ENCODE measurements at regions not wholly inside any gene's neighbourhood (a gene's known extent, or its start where the extent isn't known, plus 50 kb on each side); places are given as distances from the start of the nearest gene placed in this dataset.

- TF ChIP-seq CTCF (conservative IDR thresholded peaks at IDR 0.05) (no peak), EZH2 (IDR thresholded peaks at IDR 0.05; ENCODE audit: low read depth) (no peak)
- BruUV-seq (replicated peaks), result no TSS peak
Observed at GRCh38 chr6:142601427-142601826, 299.6 kb downstream of the ADGRG6 start.

GRCh38 chr6:142602972-142603371 lies 301.2 kb downstream of the ADGRG6 start:
- TF ChIP-seq EZH2 (IDR thresholded peaks at IDR 0.05; ENCODE audit: low read depth), result no peak
- no peak for TF ChIP-seq CTCF (conservative IDR thresholded peaks at IDR 0.05)
- Histone ChIP-seq H3K9me2 (ENCODE audit: insufficient read depth) (no peaks in the 10 kb centered on the region), H3K27ac (no peak overlapping the region), H4K20me1 (ENCODE audit: insufficient read depth) (no peaks in the 10 kb centered on the region), H2AFZ (no peak overlapping the region), H3K27me3 (ENCODE audit: insufficient read depth, low read depth) (0 out of 2 replicates have a peak, but pooled peaks cover 4% of the 10 kb centered on the region), H3K9me3 (ENCODE audit: insufficient read depth, low read depth) (no peaks in the 10 kb centered on the region), H3K36me3 (ENCODE audit: low read depth) (no peaks in the 10 kb centered on the region), H3K4me3 (no peak overlapping the region), H3K4me1 (replicated peaks; ENCODE audit: insufficient read depth) (peaks cover 5% of the 10 kb centered on the region), H3K4me2 (no peak overlapping the region), H3F3A (ENCODE audit: insufficient read depth, low read depth) (no peaks in the 10 kb centered on the region), H3K79me2 (ENCODE audit: low read depth) (no peaks in the 10 kb centered on the region)
- BruUV-seq (replicated peaks), result no TSS peak
- POLR2A ChIA-PET (ENCODE audit: unreplicated experiment), result no interaction called here
- CTCF ChIA-PET, result interaction anchor here (0.7 kb wide), 1 partner anchor 895 kb away, joined by 7 read pairs; no protein-coding TSS in a partner anchor
- DNase-seq, result no peak
- intact Hi-C loops (cut with micrococcal nuclease; ENCODE audit: unreplicated experiment), result no loop called here

More at GRCh38 chr6:142601427-142601826, 299.6 kb downstream of the ADGRG6 start:
- Histone ChIP-seq H3F3A (ENCODE audit: insufficient read depth, low read depth) (no peaks in the 10 kb centered on the region), H3K9me3 (ENCODE audit: insufficient read depth, low read depth) (no peaks in the 10 kb centered on the region), H3K27ac (no peak overlapping the region), H3K27me3 (ENCODE audit: insufficient read depth, low read depth) (0 out of 2 replicates have a peak, but pooled peaks cover 4% of the 10 kb centered on the region), H3K36me3 (ENCODE audit: low read depth) (no peaks in the 10 kb centered on the region), H3K4me3 (no peak overlapping the region), H3K4me2 (no peak overlapping the region), H4K20me1 (ENCODE audit: insufficient read depth) (no peaks in the 10 kb centered on the region), H3K79me2 (ENCODE audit: low read depth) (no peaks in the 10 kb centered on the region), H3K9me2 (ENCODE audit: insufficient read depth) (no peaks in the 10 kb centered on the region), H2AFZ (no peak overlapping the region), H3K4me1 (replicated peaks; ENCODE audit: insufficient read depth) (peaks cover 5% of the 10 kb centered on the region)
- ChIA-PET CTCF (no interaction called here), POLR2A (ENCODE audit: unreplicated experiment) (no interaction called here)
- no peak for DNase-seq
- intact Hi-C loops (cut with micrococcal nuclease; ENCODE audit: unreplicated experiment), result no loop called here

- no peaks in the 10 kb centered on the region for H4K20me1 ChIP-seq (ENCODE audit: insufficient read depth)
- ChIA-PET POLR2A (ENCODE audit: unreplicated experiment) (no interaction called here), CTCF (no interaction called here)
- H3K4me1 ChIP-seq (replicated peaks; ENCODE audit: insufficient read depth), result peaks cover 5% of the 10 kb centered on the region
- H3K27ac ChIP-seq, result no peak overlapping the region
- TF ChIP-seq EZH2 (IDR thresholded peaks at IDR 0.05; ENCODE audit: low read depth) (no peak), CTCF (conservative IDR thresholded peaks at IDR 0.05) (no peak)
- no peaks in the 10 kb centered on the region for H3K36me3 ChIP-seq (ENCODE audit: low read depth)
- H3K9me3 ChIP-seq (ENCODE audit: insufficient read depth, low read depth), result no peaks in the 10 kb centered on the region
- peak overlapping the region; percentile 70; the same call in 1 of the 2 replicates for H2AFZ ChIP-seq
- no peaks in the 10 kb centered on the region for H3K79me2 ChIP-seq (ENCODE audit: low read depth)
- DNase-seq, result no peak
- no peaks in the 10 kb centered on the region for H3F3A ChIP-seq (ENCODE audit: insufficient read depth, low read depth)
- BruUV-seq (replicated peaks), result no TSS peak
- H3K4me2 ChIP-seq, result peak overlapping the region; percentile 26; the same call in 1 of the 2 replicates
- no peak overlapping the region for H3K4me3 ChIP-seq
- H3K27me3 ChIP-seq (ENCODE audit: insufficient read depth, low read depth), result no peaks in the 10 kb centered on the region
- H3K9me2 ChIP-seq (ENCODE audit: insufficient read depth), result no peaks in the 10 kb centered on the region
- intact Hi-C loops (cut with micrococcal nuclease; ENCODE audit: unreplicated experiment), result no loop called here
Observed at GRCh38 chr6:142605922-142606485, 304.2 kb downstream of the ADGRG6 start.

Measured in PC-9 (cell line).